Type B pancreatic cell (in vitro differentiated cells): ENCODE measurements at regions not wholly inside any gene's neighbourhood (a gene's known extent, or its start where the extent isn't known, plus 50 kb on each side); places are given as distances from the start of the nearest gene placed in this dataset.

Source experiments
- DNase-seq: peaks from one replicate; pipeline ENCODE4 v3.0.0; 2021; ENCODE audit warnings: mixed read lengths; ENCODE audit not compliant: unreplicated experiment; ENCODE audit errors: extremely low spot score
- H3K27ac Mint-ChIP-seq: 2 replicates; pipeline ENCODE4 v1.8.0; 2021; ENCODE audit warnings: mild to moderate bottlenecking, mixed read lengths
- H3K27me3 Mint-ChIP-seq: 2 replicates; pipeline ENCODE4 v1.8.0; 2021; ENCODE audit warnings: mixed read lengths
- H3K36me3 Mint-ChIP-seq: 2 replicates; pipeline ENCODE4 v1.8.0; 2021; ENCODE audit warnings: mixed read lengths
- H3K4me1 Mint-ChIP-seq: one replicate; pipeline ENCODE4 v1.8.0; 2021; ENCODE audit warnings: mixed read lengths; ENCODE audit not compliant: unreplicated experiment
- H3K4me3 Mint-ChIP-seq: 2 replicates; pipeline ENCODE4 v1.8.0; 2021; ENCODE audit warnings: mild to moderate bottlenecking, mixed read lengths
- H3K9me3 Mint-ChIP-seq: 2 replicates; pipeline ENCODE4 v1.8.0; 2021; ENCODE audit warnings: mixed read lengths
- TF ChIP-seq, protein P1 (sequence below): fragments of 200-600 bp; sonication (generic); conservative IDR thresholded peaks from 2 replicates; pipeline ENCODE4 v1.5.0; 2021; ENCODE audit warnings: antibody characterized with exemption, mild to moderate bottlenecking

DNA sequence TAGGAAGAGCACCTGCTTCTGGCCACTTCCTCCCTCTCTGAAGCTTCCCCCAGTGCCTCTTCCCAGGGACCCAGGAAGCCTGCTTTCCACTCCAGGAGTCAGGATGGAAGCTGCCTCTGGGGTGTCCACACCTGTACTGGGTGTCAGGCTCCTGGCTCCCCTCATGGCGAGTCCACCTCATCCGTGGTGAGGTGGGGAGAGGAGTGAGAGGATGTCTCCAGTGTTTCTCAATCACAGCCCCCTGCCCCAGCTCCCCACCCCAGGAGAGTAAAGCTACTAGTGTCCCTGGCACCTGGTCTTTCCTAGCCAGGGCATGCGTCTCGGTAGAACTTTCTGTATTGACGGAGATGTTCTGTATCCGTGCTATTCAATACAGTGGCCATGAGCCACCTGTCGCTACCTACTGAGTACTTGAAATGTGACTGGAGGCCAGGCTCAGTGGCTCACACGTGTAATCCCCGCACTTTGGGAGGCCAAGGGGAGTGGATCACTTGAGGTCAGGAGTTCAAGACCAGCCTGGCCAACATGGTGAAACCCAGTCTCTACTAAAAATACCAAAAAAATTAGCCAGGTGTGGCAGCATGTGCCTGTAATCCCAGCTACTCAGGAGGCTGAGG is 171.2 kb upstream of the HAAO start:
- peaks cover 49% of the 10 kb centered on the region for H3K4me1 Mint-ChIP-seq
- TF ChIP-seq, protein P1, sequence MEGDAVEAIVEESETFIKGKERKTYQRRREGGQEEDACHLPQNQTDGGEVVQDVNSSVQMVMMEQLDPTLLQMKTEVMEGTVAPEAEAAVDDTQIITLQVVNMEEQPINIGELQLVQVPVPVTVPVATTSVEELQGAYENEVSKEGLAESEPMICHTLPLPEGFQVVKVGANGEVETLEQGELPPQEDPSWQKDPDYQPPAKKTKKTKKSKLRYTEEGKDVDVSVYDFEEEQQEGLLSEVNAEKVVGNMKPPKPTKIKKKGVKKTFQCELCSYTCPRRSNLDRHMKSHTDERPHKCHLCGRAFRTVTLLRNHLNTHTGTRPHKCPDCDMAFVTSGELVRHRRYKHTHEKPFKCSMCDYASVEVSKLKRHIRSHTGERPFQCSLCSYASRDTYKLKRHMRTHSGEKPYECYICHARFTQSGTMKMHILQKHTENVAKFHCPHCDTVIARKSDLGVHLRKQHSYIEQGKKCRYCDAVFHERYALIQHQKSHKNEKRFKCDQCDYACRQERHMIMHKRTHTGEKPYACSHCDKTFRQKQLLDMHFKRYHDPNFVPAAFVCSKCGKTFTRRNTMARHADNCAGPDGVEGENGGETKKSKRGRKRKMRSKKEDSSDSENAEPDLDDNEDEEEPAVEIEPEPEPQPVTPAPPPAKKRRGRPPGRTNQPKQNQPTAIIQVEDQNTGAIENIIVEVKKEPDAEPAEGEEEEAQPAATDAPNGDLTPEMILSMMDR: no peak
- no peak for DNase-seq
- peaks cover 3% of the 10 kb centered on the region for H3K27me3 Mint-ChIP-seq
- H3K27ac Mint-ChIP-seq: no peak overlapping the region
- H3K36me3 Mint-ChIP-seq: no peaks in the 10 kb centered on the region
- H3K4me3 Mint-ChIP-seq: no peak overlapping the region
- no peaks in the 10 kb centered on the region for H3K9me3 Mint-ChIP-seq

DNA sequence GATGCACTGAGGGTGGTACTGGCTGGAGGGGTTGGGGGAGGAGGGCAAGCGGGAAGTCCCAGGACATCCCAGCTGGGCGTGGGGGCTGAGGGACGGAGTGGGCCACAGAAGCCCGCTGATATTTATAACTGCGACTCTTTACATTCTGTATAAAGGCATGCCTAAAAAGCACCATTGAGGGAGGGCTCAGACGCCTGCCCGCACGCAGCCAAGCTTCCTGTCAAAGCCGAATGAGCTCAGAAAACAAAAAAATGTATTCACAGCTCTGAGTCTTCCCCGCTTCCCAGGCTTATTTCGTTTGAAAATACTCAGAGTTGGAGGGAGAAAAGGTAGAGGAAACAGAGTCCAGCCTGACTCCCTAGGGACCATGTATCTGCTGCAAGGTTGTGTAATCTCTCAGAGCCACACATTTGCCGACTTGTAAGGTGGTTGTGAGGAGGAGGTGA is 170.1 kb upstream of the HAAO start:
- no peak overlapping the region for H3K27ac Mint-ChIP-seq
- peaks cover 47% of the 10 kb centered on the region for H3K4me1 Mint-ChIP-seq
- no peaks in the 10 kb centered on the region for H3K9me3 Mint-ChIP-seq
- H3K36me3 Mint-ChIP-seq: no peaks in the 10 kb centered on the region
- DNase-seq: no peak
- H3K27me3 Mint-ChIP-seq: peaks cover 3% of the 10 kb centered on the region
- H3K4me3 Mint-ChIP-seq: no peak overlapping the region
- TF ChIP-seq, protein P1: no peak

DNA sequence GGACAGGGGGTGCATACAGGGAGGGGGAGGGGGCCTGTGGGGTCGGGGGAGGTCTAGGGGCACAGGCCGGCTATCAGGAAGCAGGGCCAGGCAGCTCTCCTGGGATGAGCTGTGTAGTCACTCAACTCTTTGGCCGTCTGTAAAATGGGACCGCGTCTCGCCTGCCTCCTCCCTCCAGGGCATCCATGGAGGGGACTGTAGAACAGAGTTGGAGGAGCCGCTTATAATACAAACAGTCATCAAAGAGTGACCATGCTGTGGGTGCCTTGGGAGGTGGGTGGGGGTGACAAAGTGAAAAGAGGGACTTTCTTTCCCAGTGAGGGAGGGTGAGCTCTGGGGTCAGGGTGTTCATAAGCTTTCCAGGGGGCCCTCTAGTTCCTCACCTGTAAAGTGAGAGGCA is 169.6 kb upstream of the HAAO start:
- TF ChIP-seq, protein P1: no peak
- DNase-seq: no peak
- H3K27me3 Mint-ChIP-seq: peaks cover 3% of the 10 kb centered on the region
- H3K27ac Mint-ChIP-seq: no peak overlapping the region
- no peaks in the 10 kb centered on the region for H3K36me3 Mint-ChIP-seq
- no peak overlapping the region for H3K4me3 Mint-ChIP-seq
- H3K9me3 Mint-ChIP-seq: no peaks in the 10 kb centered on the region
- H3K4me1 Mint-ChIP-seq: peaks cover 41% of the 10 kb centered on the region

DNA sequence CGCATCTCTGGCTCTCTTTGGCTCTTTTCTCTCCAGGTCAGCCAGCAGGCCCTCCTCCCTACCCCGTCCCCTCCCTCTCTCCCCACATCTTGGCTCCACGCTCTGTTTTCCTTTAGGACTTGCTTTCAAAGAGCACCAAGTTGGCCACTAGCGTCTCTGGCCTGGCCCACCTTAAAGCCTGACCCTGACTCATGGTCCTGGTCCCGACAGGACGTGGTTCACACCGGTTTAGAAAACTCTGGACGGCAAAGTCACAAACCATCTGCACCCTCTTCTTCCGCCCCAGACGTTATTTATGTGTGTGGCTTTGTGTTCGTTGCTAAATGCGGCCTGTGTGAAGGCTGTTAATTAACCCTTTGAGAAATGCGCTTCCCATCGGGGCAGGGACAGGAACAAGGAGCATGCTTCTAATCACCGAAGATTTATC is 169.0 kb upstream of the HAAO start:
- peak overlapping the region; percentile 77 for H3K27ac Mint-ChIP-seq
- no peak overlapping the region for H3K4me3 Mint-ChIP-seq
- TF ChIP-seq, protein P1: no peak

DNA sequence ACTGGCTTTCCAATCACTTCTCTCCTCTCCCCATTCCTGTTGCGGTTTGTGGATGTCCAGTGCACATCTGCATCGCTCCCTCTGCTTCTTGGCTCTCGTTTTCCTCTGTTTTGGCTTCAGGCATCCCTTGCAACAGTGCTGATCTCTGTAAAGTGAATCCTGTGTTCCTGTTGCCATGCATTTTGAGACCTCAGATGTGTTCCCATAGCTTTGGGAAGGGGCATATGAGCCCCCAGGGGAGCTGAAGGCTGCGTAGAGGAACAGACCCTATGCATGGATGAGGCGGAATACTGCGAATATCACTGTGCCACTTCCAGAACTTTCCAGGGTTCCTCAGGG is 168.4 kb upstream of the HAAO start:
- Mint-ChIP-seq H3K9me3 (no peaks in the 10 kb centered on the region), H3K4me3 (no peak overlapping the region), H3K36me3 (no peaks in the 10 kb centered on the region), H3K27ac (peak overlapping the region; percentile 44), H3K27me3 (peaks cover 3% of the 10 kb centered on the region), H3K4me1 (peaks cover 44% of the 10 kb centered on the region)
- TF ChIP-seq, protein P1: no peak
- DNase-seq: no peak

More for the DNA sequence above, 169.0 kb upstream of the HAAO start:
- Mint-ChIP-seq H3K9me3 (no peaks in the 10 kb centered on the region), H3K36me3 (no peaks in the 10 kb centered on the region), H3K4me1 (peaks cover 43% of the 10 kb centered on the region), H3K27me3 (peaks cover 3% of the 10 kb centered on the region)
- DNase-seq: no peak
